Activated B cell treated with CpG ODN at 0.5 μM for 24 hours (primary cell): ENCODE measurements at regions not wholly inside any gene's neighbourhood (a gene's known extent, or its start where the extent isn't known, plus 50 kb on each side); places are given as distances from the start of the nearest gene placed in this dataset.

ENCODE experiments used
- ATAC-seq: fragments of 200-7000 bp; cut with Tn5 transposase; one replicate; pipeline ENCODE4 v1.10.0; 2021; ENCODE audit warnings: low read depth, mild to moderate bottlenecking, moderate library complexity
- CTCF ChIA-PET: fragments of 350-600 bp; sonication (Branson Sonifier 250); formaldehyde crosslinking; loops from one replicate; lab custom pipeline; 2021; ENCODE audit warnings: antibody characterized with exemption; lab: Charles Lee
- POLR2A ChIA-PET: fragments of 350-600 bp; sonication (Branson Sonifier 250); formaldehyde crosslinking; loops from one replicate; lab custom pipeline; 2021; ENCODE audit warnings: antibody characterized with exemption; lab: Charles Lee
- DNase-seq: peaks from one replicate; pipeline ENCODE4 v3.0.0; 2022
- H3K27ac Mint-ChIP-seq: one replicate; pipeline ENCODE4 v1.8.0; 2020; ENCODE audit warnings: mixed read lengths
- H3K27me3 Mint-ChIP-seq: one replicate; pipeline ENCODE4 v1.8.0; 2021; ENCODE audit warnings: mixed read lengths
- H3K36me3 Mint-ChIP-seq: one replicate; pipeline ENCODE4 v1.8.0; 2021; ENCODE audit warnings: low read depth, mixed read lengths
- H3K4me1 Mint-ChIP-seq: one replicate; pipeline ENCODE4 v1.8.0; 2021; ENCODE audit warnings: mixed read lengths
- H3K4me3 Mint-ChIP-seq: one replicate; pipeline ENCODE4 v1.8.0; 2020; ENCODE audit warnings: mild to moderate bottlenecking, mixed read lengths
- H3K9me3 Mint-ChIP-seq: one replicate; pipeline ENCODE4 v1.8.0; 2020; ENCODE audit warnings: mixed read lengths
- intact Hi-C: fragments of 100-400 bp; cut with micrococcal nuclease; formaldehyde crosslinking; loops from one replicate; pipeline ENCODE4 v1.15.1; 2024
- TF ChIP-seq, protein P1 (sequence below): fragments of 200-600 bp; IDR thresholded peaks from one replicate; pipeline ENCODE4 v1.8.0; 2022; ENCODE audit warnings: antibody characterized with exemption, mild to moderate bottlenecking

GRCh38 chr13:104014803-104015645 is 948.8 kb upstream of the SLC10A2 start:
- Mint-ChIP-seq H3K27ac (no peak overlapping the region), H3K4me3 (no peak overlapping the region), H3K4me1 (no peaks in the 10 kb centered on the region), H3K36me3 (no peaks in the 10 kb centered on the region), H3K27me3 (no peaks in the 10 kb centered on the region), H3K9me3 (peaks cover 3% of the 10 kb centered on the region)
- ATAC-seq (no peak), DNase-seq (no peak)
- POLR2A ChIA-PET, result no interaction called here
- CTCF ChIA-PET, result no interaction called here
- TF ChIP-seq, protein P1, sequence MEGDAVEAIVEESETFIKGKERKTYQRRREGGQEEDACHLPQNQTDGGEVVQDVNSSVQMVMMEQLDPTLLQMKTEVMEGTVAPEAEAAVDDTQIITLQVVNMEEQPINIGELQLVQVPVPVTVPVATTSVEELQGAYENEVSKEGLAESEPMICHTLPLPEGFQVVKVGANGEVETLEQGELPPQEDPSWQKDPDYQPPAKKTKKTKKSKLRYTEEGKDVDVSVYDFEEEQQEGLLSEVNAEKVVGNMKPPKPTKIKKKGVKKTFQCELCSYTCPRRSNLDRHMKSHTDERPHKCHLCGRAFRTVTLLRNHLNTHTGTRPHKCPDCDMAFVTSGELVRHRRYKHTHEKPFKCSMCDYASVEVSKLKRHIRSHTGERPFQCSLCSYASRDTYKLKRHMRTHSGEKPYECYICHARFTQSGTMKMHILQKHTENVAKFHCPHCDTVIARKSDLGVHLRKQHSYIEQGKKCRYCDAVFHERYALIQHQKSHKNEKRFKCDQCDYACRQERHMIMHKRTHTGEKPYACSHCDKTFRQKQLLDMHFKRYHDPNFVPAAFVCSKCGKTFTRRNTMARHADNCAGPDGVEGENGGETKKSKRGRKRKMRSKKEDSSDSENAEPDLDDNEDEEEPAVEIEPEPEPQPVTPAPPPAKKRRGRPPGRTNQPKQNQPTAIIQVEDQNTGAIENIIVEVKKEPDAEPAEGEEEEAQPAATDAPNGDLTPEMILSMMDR, result no peak
- intact Hi-C loops, result no loop called here

GRCh38 chr13:104011505-104012241 is 945.5 kb upstream of the SLC10A2 start:
- CTCF ChIA-PET, result no interaction called here

DNA sequence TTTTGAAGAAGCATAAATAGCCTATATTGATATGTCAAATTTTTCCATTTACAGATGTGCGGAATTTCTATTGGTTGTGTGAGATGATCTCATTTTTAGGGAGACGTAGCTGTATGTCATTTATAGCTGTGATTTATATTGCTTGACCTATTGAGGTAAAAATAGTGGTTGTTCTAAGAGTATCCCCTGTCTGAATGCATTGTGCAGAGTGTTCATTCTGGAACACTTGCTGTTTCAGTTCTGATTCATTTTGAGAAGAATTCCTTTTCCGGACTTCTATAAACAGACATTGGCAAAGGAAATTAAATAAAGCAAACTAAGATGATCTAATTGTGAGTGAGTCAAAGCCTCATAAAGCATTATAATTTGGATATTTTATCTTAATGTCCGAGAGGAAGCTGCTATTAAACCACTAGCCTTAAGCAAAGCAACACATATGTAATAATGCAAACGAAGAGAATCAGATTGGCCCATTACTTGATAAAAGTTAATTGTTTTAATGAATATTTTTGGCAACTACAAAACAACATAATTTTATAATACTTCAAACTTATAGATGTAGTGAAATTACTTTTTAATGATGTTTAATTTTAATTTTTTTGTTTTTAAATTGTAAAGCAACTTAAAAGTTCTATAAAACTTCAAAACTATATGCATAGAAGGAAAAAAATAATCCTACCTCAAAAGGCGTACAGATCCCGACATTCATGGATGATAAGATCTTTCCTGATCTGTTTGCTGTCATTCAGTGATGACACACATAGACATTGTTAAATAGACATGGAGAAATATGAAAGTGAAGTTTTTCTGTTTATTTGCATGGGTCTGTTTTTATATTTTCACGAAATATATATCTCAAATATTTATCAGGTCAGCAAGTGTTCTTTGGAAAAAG is 942.6 kb upstream of the SLC10A2 start:
- CTCF ChIA-PET, result no interaction called here
- ATAC-seq, result no peak
- no peaks in the 10 kb centered on the region for H3K27me3 Mint-ChIP-seq
- H3K9me3 Mint-ChIP-seq, result peaks cover 3% of the 10 kb centered on the region
- no peaks in the 10 kb centered on the region for H3K4me1 Mint-ChIP-seq
- no peak for DNase-seq
- TF ChIP-seq, protein P1, result no peak
- no peak overlapping the region for H3K27ac Mint-ChIP-seq
- intact Hi-C loops, result no loop called here
- H3K4me3 Mint-ChIP-seq, result no peak overlapping the region
- POLR2A ChIA-PET, result no interaction called here
- H3K36me3 Mint-ChIP-seq, result no peaks in the 10 kb centered on the region

More at GRCh38 chr13:104011505-104012241, 945.5 kb upstream of the SLC10A2 start:
- POLR2A ChIA-PET, result no interaction called here
- Mint-ChIP-seq H3K27me3 (no peaks in the 10 kb centered on the region), H3K27ac (no peak overlapping the region), H3K9me3 (peaks cover 3% of the 10 kb centered on the region), H3K4me1 (no peaks in the 10 kb centered on the region), H3K4me3 (no peak overlapping the region), H3K36me3 (no peaks in the 10 kb centered on the region)
- DNase-seq (no peak), ATAC-seq (no peak)
- intact Hi-C loops, result no loop called here
- TF ChIP-seq, protein P1, result no peak

DNA sequence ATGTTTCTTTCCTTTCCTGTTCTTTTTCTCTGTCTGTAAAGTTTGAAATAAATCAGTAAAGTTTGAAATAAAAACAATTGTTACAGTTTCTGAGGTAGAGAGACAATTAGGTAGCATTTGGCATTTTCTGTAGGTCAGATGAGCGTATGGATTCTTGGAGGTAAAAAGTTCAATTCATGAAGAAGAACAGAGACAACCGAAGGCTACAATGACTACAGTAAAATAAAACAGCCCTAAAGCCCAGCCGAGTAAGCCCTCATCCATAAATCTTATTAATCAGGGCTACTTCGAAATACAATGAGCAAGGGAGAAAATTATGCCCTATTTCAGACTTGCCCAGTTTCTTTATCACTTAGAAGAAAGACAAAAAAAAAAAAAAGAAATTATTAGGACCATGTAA is 941.9 kb upstream of the SLC10A2 start:
- H3K36me3 Mint-ChIP-seq, result no peaks in the 10 kb centered on the region
- H3K27me3 Mint-ChIP-seq, result no peaks in the 10 kb centered on the region
- ATAC-seq (no peak), DNase-seq (no peak)
- H3K9me3 Mint-ChIP-seq, result peaks cover 3% of the 10 kb centered on the region
- TF ChIP-seq, protein P1, result no peak
- POLR2A ChIA-PET, result no interaction called here
- intact Hi-C loops, result no loop called here
- H3K4me3 Mint-ChIP-seq, result no peak overlapping the region
- no peak overlapping the region for H3K27ac Mint-ChIP-seq
- CTCF ChIA-PET, result no interaction called here
- H3K4me1 Mint-ChIP-seq, result no peaks in the 10 kb centered on the region
